BE2C (cell line): ENCODE measurements at regions not wholly inside any gene's neighbourhood (a gene's known extent, or its start where the extent isn't known, plus 50 kb on each side); places are given as distances from the start of the nearest gene placed in this dataset.
A peak's percentile ranks its signal among the peaks of the same experiment; 100 is the strongest.

ENCODE experiments used
- DNase-seq: peaks from one replicate; pipeline ENCODE4 v3.0.0-alpha.2; 2020
- H3K27me3 ChIP-seq: fragments of 250-450 bp; sonication (Bioruptor Pico); 2 replicates; pipeline ENCODE4 v1.5.1; 2020; ENCODE audit warnings: mild to moderate bottlenecking
- H3K36me3 ChIP-seq: fragments of 250-450 bp; sonication (Bioruptor Pico); 2 replicates; pipeline ENCODE4 v1.5.1; 2020; ENCODE audit warnings: mild to moderate bottlenecking
- H3K4me1 ChIP-seq: fragments of 250-450 bp; sonication (Bioruptor Pico); 2 replicates; pipeline ENCODE4 v1.5.1; 2020
- H3K4me3 ChIP-seq: 2 replicates; pipeline ENCODE4 v1.5.1; 2011; ENCODE audit warnings: low read depth, low read length
- H3K9me3 ChIP-seq: fragments of 250-450 bp; sonication (Bioruptor Pico); 2 replicates; pipeline ENCODE4 v1.5.1; 2020
- TF ChIP-seq, protein P1 (sequence below): IDR thresholded peaks from 2 replicates; pipeline ENCODE4 v1.5.1; 2012; ENCODE audit warnings: mild to moderate bottlenecking, low read depth, low read length

- H3K36me3 ChIP-seq, result no peaks in the 10 kb centered on the region; the same call in 1 of the 2 replicates
- DNase-seq, result peak; percentile 69
Measured at GRCh38 chr7:12092499-12093130, 118.5 kb upstream of the TMEM106B start.

DNA sequence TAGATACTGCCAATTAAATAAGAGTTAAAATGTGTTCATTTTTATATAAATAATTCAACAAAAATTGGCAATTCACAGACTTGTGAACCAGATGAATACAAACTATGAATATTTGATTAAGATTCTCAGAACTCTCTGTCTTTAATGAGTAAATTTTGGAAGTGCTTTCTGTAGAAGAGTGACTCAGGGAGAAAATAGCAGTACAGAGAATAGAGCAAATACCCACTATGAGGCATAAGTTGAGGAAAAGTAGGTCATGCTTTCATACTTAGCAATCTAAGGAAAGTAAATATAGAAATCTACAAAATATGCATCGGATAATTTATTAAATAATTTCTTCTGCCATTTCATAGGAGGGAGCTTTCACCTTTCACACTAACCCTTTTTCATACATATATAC lies 117.7 kb upstream of the TMEM106B start:
- TF ChIP-seq, protein P1, sequence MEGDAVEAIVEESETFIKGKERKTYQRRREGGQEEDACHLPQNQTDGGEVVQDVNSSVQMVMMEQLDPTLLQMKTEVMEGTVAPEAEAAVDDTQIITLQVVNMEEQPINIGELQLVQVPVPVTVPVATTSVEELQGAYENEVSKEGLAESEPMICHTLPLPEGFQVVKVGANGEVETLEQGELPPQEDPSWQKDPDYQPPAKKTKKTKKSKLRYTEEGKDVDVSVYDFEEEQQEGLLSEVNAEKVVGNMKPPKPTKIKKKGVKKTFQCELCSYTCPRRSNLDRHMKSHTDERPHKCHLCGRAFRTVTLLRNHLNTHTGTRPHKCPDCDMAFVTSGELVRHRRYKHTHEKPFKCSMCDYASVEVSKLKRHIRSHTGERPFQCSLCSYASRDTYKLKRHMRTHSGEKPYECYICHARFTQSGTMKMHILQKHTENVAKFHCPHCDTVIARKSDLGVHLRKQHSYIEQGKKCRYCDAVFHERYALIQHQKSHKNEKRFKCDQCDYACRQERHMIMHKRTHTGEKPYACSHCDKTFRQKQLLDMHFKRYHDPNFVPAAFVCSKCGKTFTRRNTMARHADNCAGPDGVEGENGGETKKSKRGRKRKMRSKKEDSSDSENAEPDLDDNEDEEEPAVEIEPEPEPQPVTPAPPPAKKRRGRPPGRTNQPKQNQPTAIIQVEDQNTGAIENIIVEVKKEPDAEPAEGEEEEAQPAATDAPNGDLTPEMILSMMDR, result no peak
- peaks cover 22% of the 10 kb centered on the region for H3K4me1 ChIP-seq
- H3K27me3 ChIP-seq, result no peaks in the 10 kb centered on the region
- H3K9me3 ChIP-seq, result no peaks in the 10 kb centered on the region
- no peaks in the 10 kb centered on the region; the same call in 1 of the 2 replicates for H3K36me3 ChIP-seq
- no peak overlapping the region for H3K4me3 ChIP-seq
- no peak for DNase-seq

More at GRCh38 chr7:12092499-12093130, 118.5 kb upstream of the TMEM106B start:
- peaks cover 22% of the 10 kb centered on the region for H3K4me1 ChIP-seq
- TF ChIP-seq, protein P1, result no peak
- no peaks in the 10 kb centered on the region for H3K27me3 ChIP-seq
- H3K4me3 ChIP-seq, result no peak overlapping the region
- H3K9me3 ChIP-seq, result no peaks in the 10 kb centered on the region

GRCh38 chr7:12094365-12094921 lies 116.7 kb upstream of the TMEM106B start:
- DNase-seq, result no peak
- no peaks in the 10 kb centered on the region; the same call in none of the 2 replicates for H3K36me3 ChIP-seq
- TF ChIP-seq, protein P1, result no peak
- no peak overlapping the region for H3K4me3 ChIP-seq
- H3K4me1 ChIP-seq, result peaks cover 22% of the 10 kb centered on the region
- H3K27me3 ChIP-seq, result no peaks in the 10 kb centered on the region
- H3K9me3 ChIP-seq, result no peaks in the 10 kb centered on the region

- H3K4me3 ChIP-seq, result no peak overlapping the region
- no peak for DNase-seq
- H3K9me3 ChIP-seq, result no peaks in the 10 kb centered on the region
- no peaks in the 10 kb centered on the region for H3K27me3 ChIP-seq
- H3K36me3 ChIP-seq, result no peaks in the 10 kb centered on the region; the same call in none of the 2 replicates
- TF ChIP-seq, protein P1, result no peak
- peaks cover 7% of the 10 kb centered on the region for H3K4me1 ChIP-seq
Measured at GRCh38 chr7:12102126-12102525, 109.0 kb upstream of the TMEM106B start.

DNA sequence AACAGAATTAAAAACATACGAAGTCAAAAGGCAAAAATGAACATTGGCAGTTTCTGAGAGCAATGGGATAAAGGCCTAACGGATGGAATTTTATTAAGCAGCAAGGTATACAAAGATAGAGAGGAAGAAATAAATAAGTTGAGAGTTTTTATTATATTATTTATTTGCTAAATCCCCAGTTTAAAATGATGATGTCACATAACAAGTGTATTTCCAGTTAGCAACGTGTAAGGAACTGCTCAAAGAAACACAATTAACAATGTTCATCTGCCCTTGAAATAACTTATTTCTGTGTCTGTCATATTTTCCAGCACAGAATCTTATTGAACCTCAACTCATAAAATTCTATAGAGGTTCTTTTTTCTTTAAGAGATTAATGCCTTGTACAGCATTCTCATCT lies 108.6 kb upstream of the TMEM106B start:
- H3K4me1 ChIP-seq, result peaks cover 7% of the 10 kb centered on the region
- no peaks in the 10 kb centered on the region; the same call in none of the 2 replicates for H3K36me3 ChIP-seq
- no peaks in the 10 kb centered on the region for H3K9me3 ChIP-seq
- no peak for DNase-seq
- no peak overlapping the region for H3K4me3 ChIP-seq
- no peaks in the 10 kb centered on the region for H3K27me3 ChIP-seq
- TF ChIP-seq, protein P1, result no peak

- H3K9me3 ChIP-seq, result no peaks in the 10 kb centered on the region
- no peaks in the 10 kb centered on the region; the same call in none of the 2 replicates for H3K36me3 ChIP-seq
- peaks cover 7% of the 10 kb centered on the region for H3K4me1 ChIP-seq
- no peak for DNase-seq
- H3K4me3 ChIP-seq, result no peak overlapping the region
- TF ChIP-seq, protein P1, result no peak
- no peaks in the 10 kb centered on the region for H3K27me3 ChIP-seq
Measured at GRCh38 chr7:12103948-12104347, 107.1 kb upstream of the TMEM106B start.
